ENCODE measurements at regions not wholly inside any gene's neighbourhood (a gene's known extent, or its start where the extent isn't known, plus 50 kb on each side); places are given as distances from the start of the nearest gene placed in this dataset.
"Not testable (repeated sequence)": the region's sequence is repeated elsewhere in the genome, so short reads cannot be mapped to it uniquely, and the experiment has no call there.

DNA sequence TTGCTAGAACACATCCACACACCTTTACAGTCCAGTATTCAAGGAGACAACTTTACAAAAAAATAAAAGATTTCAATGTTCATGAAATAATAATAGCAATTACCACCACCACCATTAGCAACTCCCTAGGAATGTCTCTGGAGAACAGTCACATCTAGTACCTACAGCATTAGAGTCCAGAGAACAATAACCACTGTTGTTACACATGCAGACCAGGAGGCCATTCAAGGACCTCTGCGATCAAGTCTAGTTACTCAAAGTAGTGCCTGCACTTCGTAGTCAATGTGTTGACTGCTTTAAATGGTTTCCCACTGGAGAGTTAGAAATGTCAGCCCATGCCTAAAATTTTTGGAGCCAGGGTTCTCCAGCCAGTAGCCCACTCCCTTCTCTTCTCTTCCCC is 244.4 kb downstream of the DEPDC1B start:
- H3K9me3 ChIP-seq (replicated peaks; ENCODE audit: control insufficient read depth, insufficient read depth, low read length): no peaks in the 10 kb centered on the region
- FAIRE-seq (no peak), DNase-seq (ENCODE audit: low read depth, low spot score) (no peak)
- BruUV-seq (replicated peaks): no TSS peak
- TF ChIP-seq FOS (IDR thresholded peaks at IDR 0.05; ENCODE audit: borderline replicate concordance, insufficient read depth, low read length) (no peak), MYC (IDR thresholded peaks at IDR 0.05; ENCODE audit: low read depth, low read length) (no peak), POLR2AphosphoS5 (IDR thresholded peaks at IDR 0.05; ENCODE audit: insufficient read depth, low read depth, low read length) (no peak), EZH2 (IDR thresholded peaks at IDR 0.05; ENCODE audit: borderline replicate concordance, low read depth, low read length, severe bottlenecking) (no peak), POLR2A (IDR thresholded peaks at IDR 0.05; ENCODE audit: low read depth, low read length) (no peak), GATA2 (IDR thresholded peaks at IDR 0.05; ENCODE audit: insufficient read depth, insufficient read length, low read depth, low read length) (no peak), JUN (IDR thresholded peaks at IDR 0.05; ENCODE audit: borderline replicate concordance, insufficient read depth, insufficient read length, low read depth) (no peak)
- TF ChIP-seq, protein P1, sequence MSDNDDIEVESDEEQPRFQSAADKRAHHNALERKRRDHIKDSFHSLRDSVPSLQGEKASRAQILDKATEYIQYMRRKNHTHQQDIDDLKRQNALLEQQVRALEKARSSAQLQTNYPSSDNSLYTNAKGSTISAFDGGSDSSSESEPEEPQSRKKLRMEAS (IDR thresholded peaks at IDR 0.05; ENCODE audit: insufficient read depth, insufficient read length): no peak
- TF ChIP-seq, protein P2, sequence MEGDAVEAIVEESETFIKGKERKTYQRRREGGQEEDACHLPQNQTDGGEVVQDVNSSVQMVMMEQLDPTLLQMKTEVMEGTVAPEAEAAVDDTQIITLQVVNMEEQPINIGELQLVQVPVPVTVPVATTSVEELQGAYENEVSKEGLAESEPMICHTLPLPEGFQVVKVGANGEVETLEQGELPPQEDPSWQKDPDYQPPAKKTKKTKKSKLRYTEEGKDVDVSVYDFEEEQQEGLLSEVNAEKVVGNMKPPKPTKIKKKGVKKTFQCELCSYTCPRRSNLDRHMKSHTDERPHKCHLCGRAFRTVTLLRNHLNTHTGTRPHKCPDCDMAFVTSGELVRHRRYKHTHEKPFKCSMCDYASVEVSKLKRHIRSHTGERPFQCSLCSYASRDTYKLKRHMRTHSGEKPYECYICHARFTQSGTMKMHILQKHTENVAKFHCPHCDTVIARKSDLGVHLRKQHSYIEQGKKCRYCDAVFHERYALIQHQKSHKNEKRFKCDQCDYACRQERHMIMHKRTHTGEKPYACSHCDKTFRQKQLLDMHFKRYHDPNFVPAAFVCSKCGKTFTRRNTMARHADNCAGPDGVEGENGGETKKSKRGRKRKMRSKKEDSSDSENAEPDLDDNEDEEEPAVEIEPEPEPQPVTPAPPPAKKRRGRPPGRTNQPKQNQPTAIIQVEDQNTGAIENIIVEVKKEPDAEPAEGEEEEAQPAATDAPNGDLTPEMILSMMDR (IDR thresholded peaks at IDR 0.05; ENCODE audit: extremely low read depth in 1 of 2, insufficient read depth in 1 of 2, low read depth in 1 of 2, low read length in 2 of 2): no peak
- H3K79me2 ChIP-seq (ENCODE audit: control insufficient read depth, insufficient read depth, low read length): no peaks in the 10 kb centered on the region
- intact Hi-C loops (cut with micrococcal nuclease) (no loop called here), dilution Hi-C loops (cut with MboI; ENCODE audit: extremely low pct_ligation_motif_present, low sequenced_read_pairs) (no loop called here)
- H3K27me3 ChIP-seq (ENCODE audit: control insufficient read depth in 2 of 2, insufficient read depth in 2 of 2, low read length in 2 of 2): no peaks in the 10 kb centered on the region
- H3K27ac ChIP-seq (ENCODE audit: insufficient read depth, low read depth, low read length): no peak overlapping the region
- H3K9ac ChIP-seq (replicated peaks; ENCODE audit: extremely low read depth, insufficient read depth, low read length): no peak overlapping the region
- ChIA-PET CTCF (no interaction called here), POLR2A (no interaction called here)
- no peaks in the 10 kb centered on the region for H3K9me1 ChIP-seq (replicated peaks; ENCODE audit: control insufficient read depth, extremely low read depth, insufficient read depth, low read length)
- H3K4me1 ChIP-seq (ENCODE audit: control insufficient read depth, extremely low read depth, insufficient read depth, low read length): no peaks in the 10 kb centered on the region
- H3K36me3 ChIP-seq (ENCODE audit: control insufficient read depth in 2 of 2, extremely low read depth in 1 of 2, insufficient read depth in 2 of 2, low read length in 2 of 2): no peaks in the 10 kb centered on the region
- H4K20me1 ChIP-seq (replicated peaks; ENCODE audit: control insufficient read depth, extremely low read depth, insufficient read depth, low read length): no peaks in the 10 kb centered on the region
- no peak overlapping the region for H2AFZ ChIP-seq (ENCODE audit: low read depth, low read length)
- no peak overlapping the region for H3K4me2 ChIP-seq (ENCODE audit: insufficient read depth, low read length)
- no peak overlapping the region for H3K4me3 ChIP-seq (replicated peaks in 1 of 3; ENCODE audit: insufficient read depth in 1 of 3, low read depth in 1 of 3, low read length in 3 of 3)

DNA sequence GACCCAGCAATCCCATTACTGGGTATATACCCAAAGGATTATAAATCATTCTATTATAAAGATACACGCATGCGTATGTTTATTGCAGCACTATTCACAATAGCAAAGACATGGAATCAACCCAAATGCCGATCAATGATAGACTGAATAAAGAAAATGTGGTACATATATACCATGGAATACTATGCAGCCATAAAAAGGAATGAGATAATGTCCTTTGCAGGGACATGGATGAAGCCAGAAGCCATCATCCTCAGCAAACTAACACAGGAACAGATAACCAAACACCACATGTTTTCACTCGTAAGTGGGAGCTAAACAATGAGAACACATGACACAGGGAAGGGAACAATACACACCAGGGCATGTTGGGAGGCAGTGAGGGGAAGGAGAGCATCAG is 245.7 kb downstream of the DEPDC1B start:
- H3K36me3 ChIP-seq (ENCODE audit: control insufficient read depth in 2 of 2, extremely low read depth in 1 of 2, insufficient read depth in 2 of 2, low read length in 2 of 2); H3K4me1 ChIP-seq (ENCODE audit: control insufficient read depth, extremely low read depth, insufficient read depth, low read length); H3K4me3 ChIP-seq (replicated peaks in 1 of 3; ENCODE audit: insufficient read depth in 1 of 3, low read depth in 1 of 3, low read length in 3 of 3); intact Hi-C loops (cut with micrococcal nuclease); H3K27ac ChIP-seq (ENCODE audit: insufficient read depth, low read depth, low read length); H3K9me3 ChIP-seq (replicated peaks; ENCODE audit: control insufficient read depth, insufficient read depth, low read length); H4K20me1 ChIP-seq (replicated peaks; ENCODE audit: control insufficient read depth, extremely low read depth, insufficient read depth, low read length); POLR2A ChIA-PET; CTCF ChIA-PET; H3K79me2 ChIP-seq (ENCODE audit: control insufficient read depth, insufficient read depth, low read length); DNase-seq (ENCODE audit: low read depth, low spot score); H3K9me1 ChIP-seq (replicated peaks; ENCODE audit: control insufficient read depth, extremely low read depth, insufficient read depth, low read length); H2AFZ ChIP-seq (ENCODE audit: low read depth, low read length); H3K27me3 ChIP-seq (ENCODE audit: control insufficient read depth in 2 of 2, insufficient read depth in 2 of 2, low read length in 2 of 2); FAIRE-seq; H3K4me2 ChIP-seq (ENCODE audit: insufficient read depth, low read length); H3K9ac ChIP-seq (replicated peaks; ENCODE audit: extremely low read depth, insufficient read depth, low read length); BruUV-seq (replicated peaks); dilution Hi-C loops (cut with MboI; ENCODE audit: extremely low pct_ligation_motif_present, low sequenced_read_pairs): not testable (repeated sequence)

All from endothelial cell of umbilical vein (primary cell).